CD4-positive, alpha-beta T cell treated with Interleukin-15 for 4 hours (primary cell): ENCODE measurements at regions not wholly inside any gene's neighbourhood (a gene's known extent, or its start where the extent isn't known, plus 50 kb on each side); places are given as distances from the start of the nearest gene placed in this dataset.

Experiments used
- DNase-seq: peaks from one replicate; pipeline ENCODE4 v3.0.0-alpha.2; 2020; ENCODE audit warnings: low spot score

- DNase-seq: no peak
Observed at GRCh38 chr5:135218790-135219568, 180.1 kb downstream of the MACROH2A1 start.

GRCh38 chr5:135218486-135218755, 180.6 kb downstream of the MACROH2A1 start:
- DNase-seq: no peak

GRCh38 chr5:135217669-135218485, 181.2 kb downstream of the MACROH2A1 start:
- DNase-seq: no peak

GRCh38 chr5:135216471-135217343, 182.3 kb downstream of the MACROH2A1 start:
- DNase-seq: no peak

- DNase-seq: no peak
Observed at GRCh38 chr5:135215617-135216470, 181.8 kb upstream of the PITX1 start.

GRCh38 chr5:135214897-135215616, 181.0 kb upstream of the PITX1 start:
- DNase-seq: no peak

- DNase-seq: no peak
Observed at GRCh38 chr5:135213466-135214239, 179.6 kb upstream of the PITX1 start.

- no peak for DNase-seq
Observed at GRCh38 chr5:135213027-135213386, 179.0 kb upstream of the PITX1 start.

- DNase-seq: no peak
Observed at GRCh38 chr5:135212361-135213026, 178.5 kb upstream of the PITX1 start.

GRCh38 chr5:135211791-135212190, 177.8 kb upstream of the PITX1 start:
- no peak for DNase-seq

- no peak for DNase-seq
Observed at GRCh38 chr5:135211083-135211790, 177.2 kb upstream of the PITX1 start.

- DNase-seq: no peak
Observed at GRCh38 chr5:135210286-135211055, 176.4 kb upstream of the PITX1 start.

GRCh38 chr5:135208903-135209721, 175.1 kb upstream of the PITX1 start:
- DNase-seq: no peak

GRCh38 chr5:135208555-135208902, 174.5 kb upstream of the PITX1 start:
- no peak for DNase-seq

- DNase-seq: no peak
Observed at GRCh38 chr5:135207866-135208265, 173.8 kb upstream of the PITX1 start.

- no peak for DNase-seq
Observed at GRCh38 chr5:135206862-135207261, 172.8 kb upstream of the PITX1 start.

GRCh38 chr5:135205632-135206349, 171.8 kb upstream of the PITX1 start:
- DNase-seq: no peak
